ENCODE measurements at regions not wholly inside any gene's neighbourhood (a gene's known extent, or its start where the extent isn't known, plus 50 kb on each side); places are given as distances from the start of the nearest gene placed in this dataset.
"Not testable (repeated sequence)": the region's sequence is repeated elsewhere in the genome, so short reads cannot be mapped to it uniquely, and the experiment has no call there.

DNA sequence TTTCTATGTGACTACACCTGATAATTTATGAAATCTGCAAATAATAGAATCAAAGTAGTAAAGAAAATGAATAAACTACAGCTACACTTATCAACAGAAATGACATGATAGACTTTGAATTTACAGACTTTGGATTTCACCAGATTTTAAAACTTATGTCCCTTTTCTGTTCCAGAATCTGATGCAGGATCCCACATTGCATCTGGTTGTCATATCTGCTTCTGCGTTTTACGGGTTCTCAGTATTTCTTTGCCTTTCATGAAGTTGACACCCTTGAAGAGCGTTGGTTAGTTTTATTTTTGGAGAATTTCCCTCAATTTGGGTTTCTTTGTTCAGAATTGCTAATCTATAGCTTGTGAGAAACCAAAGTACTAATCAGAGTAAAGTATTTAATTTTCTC is 174.9 kb upstream of the ADCY2 start:
- DNase-seq = no peak
- no peak overlapping the region for H3K4me3 ChIP-seq (ENCODE audit: insufficient read depth, low read depth, low read length)

DNA sequence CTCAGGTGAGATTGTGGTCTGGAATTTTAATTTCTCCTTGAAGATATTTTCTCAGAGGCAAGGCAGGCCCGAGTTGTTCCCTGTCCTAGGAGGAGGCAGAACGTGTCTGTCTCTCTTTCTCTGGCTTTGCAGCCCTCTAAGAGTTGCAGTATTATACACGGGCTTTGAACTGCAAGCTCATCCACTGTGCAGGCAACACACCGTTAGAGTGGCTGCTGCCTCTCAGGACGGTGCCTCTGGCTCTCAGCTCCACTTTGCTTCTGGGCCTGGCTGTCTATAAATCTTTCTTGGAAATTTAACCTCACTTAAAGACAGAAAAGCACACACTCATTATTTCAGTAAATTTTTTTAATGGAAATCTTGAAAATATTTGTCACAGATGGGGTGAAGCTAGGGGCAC is 170.1 kb upstream of the ADCY2 start:
- Histone ChIP-seq H3K36me3 (replicated peaks; ENCODE audit: control insufficient read depth, insufficient read depth, low read length) (no peaks in the 10 kb centered on the region), H3K4me3 (ENCODE audit: insufficient read depth, low read depth, low read length) (no peak overlapping the region), H3K27me3 (ENCODE audit: control insufficient read depth, insufficient read depth, low read length) (no peaks in the 10 kb centered on the region)
- no peak for DNase-seq

More for the DNA sequence above, 174.9 kb upstream of the ADCY2 start:
- Histone ChIP-seq H3K27me3 (ENCODE audit: control insufficient read depth, insufficient read depth, low read length) (no peaks in the 10 kb centered on the region), H3K36me3 (replicated peaks; ENCODE audit: control insufficient read depth, insufficient read depth, low read length) (no peaks in the 10 kb centered on the region)

DNA sequence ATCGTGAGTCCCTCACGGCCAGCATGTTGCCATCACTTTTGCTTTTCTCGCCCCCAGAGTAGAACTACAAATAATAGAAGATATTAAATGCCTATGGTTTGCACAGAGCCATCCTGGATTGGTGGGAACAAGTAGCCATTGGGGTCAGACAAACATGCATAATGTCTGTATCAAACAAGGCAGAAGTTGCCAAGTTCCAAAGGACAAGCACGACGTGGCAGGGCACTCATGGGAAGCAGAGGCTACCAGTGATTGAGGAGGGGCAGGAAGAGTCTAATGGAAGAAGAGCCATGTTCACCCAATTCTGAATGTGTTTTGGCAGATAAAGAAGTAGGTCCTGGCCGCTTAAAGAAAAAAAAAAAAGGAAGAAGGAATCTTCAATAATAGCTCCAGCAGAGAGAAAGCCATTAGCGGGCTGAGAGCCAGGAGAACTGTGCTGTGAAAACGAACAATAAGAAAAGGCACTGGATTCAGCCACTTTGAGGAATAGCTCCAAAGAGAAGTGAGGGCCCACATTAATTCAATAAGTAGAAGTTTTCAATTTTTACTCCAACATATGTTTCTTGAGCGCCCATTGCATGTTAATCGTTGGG is 153.7 kb upstream of the ADCY2 start:
- Histone ChIP-seq H3K4me3 (ENCODE audit: insufficient read depth, low read depth, low read length) (no peak overlapping the region), H3K27me3 (ENCODE audit: control insufficient read depth, insufficient read depth, low read length) (no peaks in the 10 kb centered on the region), H3K36me3 (replicated peaks; ENCODE audit: control insufficient read depth, insufficient read depth, low read length) (no peaks in the 10 kb centered on the region)
- DNase-seq = no peak

DNA sequence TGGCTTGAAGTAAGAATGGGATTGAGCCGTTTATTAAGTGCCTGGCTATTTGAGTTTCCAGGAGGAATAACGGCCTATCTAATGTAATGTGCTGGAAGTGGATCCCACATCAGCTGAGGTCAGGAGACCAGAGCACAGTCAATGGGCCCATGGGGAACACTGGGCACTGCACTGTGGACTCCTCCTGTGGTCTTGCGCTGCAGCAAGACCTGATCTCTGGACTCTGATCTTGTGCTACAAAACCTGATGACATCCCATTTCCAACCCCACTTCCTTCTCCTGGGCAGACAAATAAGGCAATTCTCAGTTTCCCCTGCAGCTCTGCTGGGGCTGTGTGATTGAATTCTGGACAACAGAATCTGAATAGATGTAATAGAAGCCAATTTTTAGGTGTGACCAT is 151.7 kb upstream of the ADCY2 start:
- no peak for DNase-seq
- no peak overlapping the region for H3K4me3 ChIP-seq (ENCODE audit: insufficient read depth, low read depth, low read length)
- no peaks in the 10 kb centered on the region for H3K36me3 ChIP-seq (replicated peaks; ENCODE audit: control insufficient read depth, insufficient read depth, low read length)
- no peaks in the 10 kb centered on the region for H3K27me3 ChIP-seq (ENCODE audit: control insufficient read depth, insufficient read depth, low read length)

DNA sequence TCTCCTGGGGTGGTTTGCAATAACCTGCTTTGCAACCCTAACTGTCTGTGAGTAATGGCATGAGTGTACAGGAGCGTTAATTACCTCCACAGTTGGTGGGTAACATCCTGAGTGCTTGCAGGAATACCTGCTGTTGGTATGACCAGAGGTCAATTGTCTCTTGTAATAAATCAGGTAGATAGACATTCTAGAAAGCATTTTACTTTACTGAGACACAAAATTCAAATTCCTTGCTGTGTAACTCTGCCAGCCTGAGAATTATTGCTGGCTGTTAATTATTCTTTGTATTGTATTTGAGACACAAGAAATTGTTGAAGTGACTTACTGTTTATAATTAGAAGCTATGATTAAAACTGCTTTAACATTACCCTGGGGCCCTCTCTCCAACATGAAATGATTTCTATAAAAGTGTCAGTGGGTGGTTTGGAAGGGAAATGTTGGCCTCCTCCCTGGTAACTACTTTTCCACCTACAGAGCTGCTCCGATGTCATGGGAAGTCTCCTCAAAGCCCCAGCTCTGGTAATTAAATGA is 150.8 kb upstream of the ADCY2 start:
- no peaks in the 10 kb centered on the region for H3K36me3 ChIP-seq (replicated peaks; ENCODE audit: control insufficient read depth, insufficient read depth, low read length)
- H3K4me3 ChIP-seq (ENCODE audit: insufficient read depth, low read depth, low read length) = no peak overlapping the region
- DNase-seq = no peak
- no peaks in the 10 kb centered on the region for H3K27me3 ChIP-seq (ENCODE audit: control insufficient read depth, insufficient read depth, low read length)

DNA sequence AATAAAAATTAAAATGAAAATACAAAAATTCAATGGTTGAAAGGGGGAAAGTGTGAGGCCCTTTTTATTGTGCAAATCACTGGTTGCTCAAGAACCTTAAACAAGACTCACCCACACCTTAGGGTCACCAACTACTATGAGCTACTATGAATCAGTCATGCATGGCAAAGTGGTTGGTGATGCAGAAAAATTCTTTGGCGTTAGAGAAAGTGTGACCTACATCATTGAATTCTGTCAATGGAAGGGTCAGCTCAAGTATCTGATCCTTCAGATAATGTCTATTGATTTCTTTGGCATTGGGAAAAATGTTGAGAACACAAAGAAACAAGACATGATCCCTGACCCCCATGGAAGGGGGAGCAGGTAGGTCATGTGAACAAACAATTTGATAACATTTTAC is 149.7 kb upstream of the ADCY2 start:
- Histone ChIP-seq H3K36me3 (replicated peaks; ENCODE audit: control insufficient read depth, insufficient read depth, low read length) (no peaks in the 10 kb centered on the region), H3K4me3 (ENCODE audit: insufficient read depth, low read depth, low read length) (no peak overlapping the region), H3K27me3 (ENCODE audit: control insufficient read depth, insufficient read depth, low read length) (no peaks in the 10 kb centered on the region)
- no peak for DNase-seq

DNA sequence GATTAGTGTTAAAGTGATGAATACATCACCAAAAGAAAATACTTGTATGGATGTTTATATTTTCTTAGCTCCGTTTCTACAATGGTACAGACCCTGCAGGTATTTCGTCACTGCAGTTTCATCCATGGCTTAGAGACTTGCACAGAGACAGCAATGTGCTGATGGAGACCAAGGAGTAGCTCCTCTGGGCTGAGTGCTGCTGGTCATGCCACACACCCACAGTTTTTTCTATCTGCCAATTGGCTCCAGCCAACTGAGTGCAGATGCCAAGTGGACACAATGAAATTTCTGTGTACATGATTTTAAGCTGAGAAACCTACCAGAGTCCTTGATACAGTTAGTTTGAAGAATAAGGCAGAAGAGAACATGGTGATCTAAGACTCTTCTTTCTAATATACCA is 145.9 kb upstream of the ADCY2 start:
- Histone ChIP-seq H3K4me3 (ENCODE audit: insufficient read depth, low read depth, low read length) (no peak overlapping the region), H3K27me3 (ENCODE audit: control insufficient read depth, insufficient read depth, low read length) (no peaks in the 10 kb centered on the region), H3K36me3 (replicated peaks; ENCODE audit: control insufficient read depth, insufficient read depth, low read length) (no peaks in the 10 kb centered on the region)
- DNase-seq = no peak

DNA sequence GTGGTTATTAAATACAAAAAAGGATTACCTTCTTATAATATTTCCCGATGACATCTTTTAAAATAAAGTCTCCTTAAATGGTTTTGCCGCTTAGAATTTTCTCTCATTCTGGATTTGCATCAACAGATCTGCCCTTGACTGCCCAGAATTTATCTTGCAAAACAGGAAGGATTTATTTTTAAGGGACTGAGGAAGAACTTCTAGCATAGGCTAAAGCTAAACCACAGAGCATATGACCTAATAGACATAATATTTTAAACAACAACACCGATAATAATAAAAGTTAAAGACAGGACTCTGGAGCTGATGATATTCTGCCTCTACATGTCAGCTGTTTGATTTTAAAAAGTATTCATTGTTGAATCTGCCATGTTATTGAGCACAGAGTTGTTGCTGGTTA is 145.3 kb upstream of the ADCY2 start:
- H3K4me3 ChIP-seq (ENCODE audit: insufficient read depth, low read depth, low read length) = no peak overlapping the region
- no peaks in the 10 kb centered on the region for H3K36me3 ChIP-seq (replicated peaks; ENCODE audit: control insufficient read depth, insufficient read depth, low read length)
- no peaks in the 10 kb centered on the region for H3K27me3 ChIP-seq (ENCODE audit: control insufficient read depth, insufficient read depth, low read length)
- no peak for DNase-seq

DNA sequence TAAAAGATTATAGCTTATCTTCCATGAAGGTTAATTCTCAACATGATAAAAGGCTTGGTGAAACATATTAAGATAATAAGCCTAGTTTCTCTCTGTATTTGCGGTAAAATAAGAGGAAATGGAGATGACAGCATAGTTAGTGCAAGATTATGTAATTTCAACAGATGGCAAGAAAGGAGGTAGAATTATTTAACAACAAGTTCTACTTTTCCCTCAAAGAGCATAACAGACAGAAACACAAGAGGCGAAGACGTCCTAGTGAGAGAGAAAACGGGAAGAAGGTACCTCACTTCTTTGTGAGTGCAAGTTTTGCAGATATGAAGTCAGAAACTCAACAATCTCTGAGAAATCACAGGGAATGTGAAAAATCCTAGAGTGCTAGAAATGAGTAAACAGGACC is 144.8 kb upstream of the ADCY2 start:
- no peak overlapping the region for H3K4me3 ChIP-seq (ENCODE audit: insufficient read depth, low read depth, low read length)

DNA sequence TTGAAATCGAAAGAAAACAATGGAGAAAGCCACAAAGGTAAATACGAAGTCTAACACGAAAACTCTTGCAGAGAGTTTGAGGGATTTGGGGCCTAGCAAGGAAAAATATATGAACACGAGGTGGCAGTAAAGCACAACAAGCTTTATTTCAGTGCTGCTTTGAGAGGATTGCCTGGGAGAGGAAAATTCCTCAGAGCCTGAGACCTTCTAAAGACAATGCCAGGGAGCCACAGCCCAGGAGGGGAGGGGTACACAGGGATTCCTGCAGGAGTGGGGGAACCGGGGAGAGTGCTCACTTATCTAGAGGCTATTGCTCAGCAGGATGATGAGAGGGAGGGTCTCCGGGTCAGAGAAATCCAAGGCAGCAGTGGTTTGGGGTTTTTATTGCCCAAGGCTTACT is 134.9 kb upstream of the ADCY2 start:
- DNase-seq = peak; percentile 63
- no peak overlapping the region for H3K4me3 ChIP-seq (ENCODE audit: insufficient read depth, low read depth, low read length)
- H3K27me3 ChIP-seq (ENCODE audit: control insufficient read depth, insufficient read depth, low read length) = no peaks in the 10 kb centered on the region
- no peaks in the 10 kb centered on the region; the same call in 1 of the 2 replicates for H3K36me3 ChIP-seq (replicated peaks; ENCODE audit: control insufficient read depth, insufficient read depth, low read length)

More for the DNA sequence above, 144.8 kb upstream of the ADCY2 start:
- no peaks in the 10 kb centered on the region for H3K36me3 ChIP-seq (replicated peaks; ENCODE audit: control insufficient read depth, insufficient read depth, low read length)
- no peak for DNase-seq
- H3K27me3 ChIP-seq (ENCODE audit: control insufficient read depth, insufficient read depth, low read length) = no peaks in the 10 kb centered on the region

DNA sequence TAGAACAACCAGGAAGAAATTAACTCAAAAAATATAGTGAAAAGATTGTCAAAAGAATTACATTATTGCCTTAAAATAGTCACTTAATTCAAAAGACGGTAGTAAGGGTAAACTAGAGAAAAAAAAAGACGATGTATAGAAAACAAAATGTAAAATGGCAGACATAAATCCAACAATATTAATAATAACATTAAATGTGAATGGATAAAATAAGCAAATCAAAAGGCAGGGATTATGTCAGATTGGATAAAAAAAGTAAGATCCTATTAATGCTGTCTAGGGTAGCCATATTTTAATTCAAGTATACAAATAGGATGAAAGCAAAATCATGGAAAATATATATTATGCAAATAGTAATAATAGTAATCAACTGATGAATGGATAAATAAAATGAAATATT is 134.0 kb upstream of the ADCY2 start:
- H3K27me3 ChIP-seq (ENCODE audit: control insufficient read depth, insufficient read depth, low read length) = no peaks in the 10 kb centered on the region
- DNase-seq = no peak
- no peaks in the 10 kb centered on the region; the same call in 1 of the 2 replicates for H3K36me3 ChIP-seq (replicated peaks; ENCODE audit: control insufficient read depth, insufficient read depth, low read length)
- H3K4me3 ChIP-seq (ENCODE audit: insufficient read depth, low read depth, low read length) = no peak overlapping the region

DNA sequence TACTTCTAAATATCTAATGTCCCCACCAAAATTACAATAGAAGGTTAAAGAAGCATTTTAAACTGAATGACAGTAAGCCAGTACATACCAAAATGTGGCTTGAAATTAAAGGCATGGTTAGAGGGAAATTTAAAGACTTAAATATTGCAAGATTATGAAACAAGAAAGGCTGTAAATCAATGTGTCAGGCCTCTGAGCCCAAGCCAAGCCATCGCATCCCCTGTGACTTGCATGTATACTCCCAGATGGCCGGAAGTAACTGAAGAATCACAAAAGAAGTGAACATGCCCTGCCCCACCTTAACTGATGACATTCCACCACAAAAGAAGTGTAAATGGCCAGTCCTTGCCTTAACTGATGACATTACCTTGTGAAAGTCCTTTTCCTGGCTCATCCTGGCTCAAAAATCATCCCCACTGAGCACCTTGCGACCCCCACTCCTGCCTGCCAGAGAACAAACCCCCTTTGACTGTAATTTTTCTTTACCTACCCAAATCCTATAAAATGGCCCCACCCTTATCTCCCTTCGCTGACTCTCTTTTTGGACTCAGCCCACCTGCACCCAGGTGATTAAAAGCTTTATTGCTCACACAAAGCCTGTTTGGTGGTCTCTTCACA is 132.4 kb upstream of the ADCY2 start:
- DNase-seq; H3K36me3 ChIP-seq (replicated peaks; ENCODE audit: control insufficient read depth, insufficient read depth, low read length); H3K27me3 ChIP-seq (ENCODE audit: control insufficient read depth, insufficient read depth, low read length): not testable (repeated sequence)
- peak overlapping the region; percentile 16; the same call in 1 of the 2 replicates for H3K4me3 ChIP-seq (ENCODE audit: insufficient read depth, low read depth, low read length)

DNA sequence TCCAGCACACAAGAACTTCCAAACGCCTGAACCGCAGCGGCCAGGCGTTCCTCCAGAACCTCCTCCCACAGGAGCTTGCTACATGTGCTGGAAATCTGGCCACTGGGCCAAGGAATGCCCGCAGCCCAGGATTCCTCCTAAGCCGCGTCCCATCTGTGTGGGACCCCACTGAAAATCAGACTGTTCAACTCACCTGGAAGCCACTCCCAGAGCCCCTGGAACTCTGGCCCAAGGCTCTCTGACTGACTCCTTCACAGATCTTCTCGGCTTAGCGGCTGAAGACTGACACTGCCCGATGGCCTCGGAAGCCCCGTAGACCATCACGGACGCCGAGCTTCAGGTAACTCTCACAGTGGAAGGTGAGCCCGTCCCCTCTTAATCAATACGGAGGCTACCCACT is 130.2 kb upstream of the ADCY2 start:
- DNase-seq; H3K36me3 ChIP-seq (replicated peaks; ENCODE audit: control insufficient read depth, insufficient read depth, low read length); H3K4me3 ChIP-seq (ENCODE audit: insufficient read depth, low read depth, low read length); H3K27me3 ChIP-seq (ENCODE audit: control insufficient read depth, insufficient read depth, low read length): not testable (repeated sequence)

DNA sequence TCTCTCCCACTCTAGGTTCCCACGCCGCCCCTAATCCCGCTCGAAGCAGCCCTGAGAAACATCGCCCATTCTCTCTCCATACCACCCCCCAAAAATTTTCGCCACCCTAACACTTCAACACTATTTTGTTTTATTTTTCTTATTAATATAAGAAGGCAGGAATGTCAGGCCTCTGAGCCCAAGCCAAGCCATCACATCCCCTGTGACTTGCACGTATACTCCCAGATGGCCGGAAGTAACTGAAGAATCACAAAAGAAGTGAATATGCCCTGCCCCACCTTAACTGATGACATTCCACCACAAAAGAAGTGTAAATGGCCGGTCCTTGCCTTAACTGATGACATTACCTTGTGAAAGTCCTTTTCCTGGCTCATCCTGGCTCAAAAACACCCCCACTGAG is 127.2 kb upstream of the ADCY2 start:
- H3K4me3 ChIP-seq (ENCODE audit: insufficient read depth, low read depth, low read length); H3K36me3 ChIP-seq (replicated peaks; ENCODE audit: control insufficient read depth, insufficient read depth, low read length); DNase-seq; H3K27me3 ChIP-seq (ENCODE audit: control insufficient read depth, insufficient read depth, low read length): not testable (repeated sequence)

DNA sequence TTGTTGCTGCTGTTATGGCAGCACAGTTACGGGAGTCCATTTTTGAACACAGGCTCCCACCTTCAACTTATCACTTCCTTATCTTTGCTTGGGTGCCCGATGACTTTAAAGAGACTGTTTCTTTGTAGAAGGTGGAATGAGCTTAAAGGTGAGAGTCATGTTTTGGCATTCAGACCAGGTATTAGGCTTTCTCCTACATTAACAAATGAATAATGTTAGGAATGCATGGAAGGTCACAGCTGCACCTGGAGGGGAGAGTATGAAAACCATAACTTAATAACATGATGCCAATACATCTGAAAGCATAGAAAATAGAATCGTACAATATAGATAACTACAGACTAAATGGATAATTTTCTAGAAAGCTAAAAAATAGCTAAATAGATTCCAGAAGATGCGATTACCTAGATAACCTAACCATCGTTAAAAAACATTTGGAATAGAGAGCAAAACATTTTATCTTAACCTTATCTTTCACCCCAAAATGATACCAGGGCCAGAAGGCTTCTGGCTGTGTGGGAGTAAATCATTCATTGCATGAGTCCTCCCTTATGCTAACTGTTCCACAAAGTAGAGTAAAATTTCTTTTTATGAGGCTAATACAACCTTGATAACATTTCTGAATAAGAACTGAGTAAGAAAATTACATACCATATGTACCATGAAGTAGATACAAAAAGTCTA is 126.2 kb upstream of the ADCY2 start:
- no peak for DNase-seq
- H3K36me3 ChIP-seq (replicated peaks; ENCODE audit: control insufficient read depth, insufficient read depth, low read length) = no peaks in the 10 kb centered on the region
- no peak overlapping the region for H3K4me3 ChIP-seq (ENCODE audit: insufficient read depth, low read depth, low read length)
- no peaks in the 10 kb centered on the region for H3K27me3 ChIP-seq (ENCODE audit: control insufficient read depth, insufficient read depth, low read length)

Data from H7 (cell line).